DMS153 treated with DMSO at 0.1 percent for 48 hours (cell line): ENCODE measurements at regions not wholly inside any gene's neighbourhood (a gene's known extent, or its start where the extent isn't known, plus 50 kb on each side); places are given as distances from the start of the nearest gene placed in this dataset.

Experiments used
- DNase-seq: peaks from one replicate; lab custom pipeline; 2025; ENCODE audit not compliant: unreplicated experiment; lab: John Stamatoyannopoulos, UW

DNA sequence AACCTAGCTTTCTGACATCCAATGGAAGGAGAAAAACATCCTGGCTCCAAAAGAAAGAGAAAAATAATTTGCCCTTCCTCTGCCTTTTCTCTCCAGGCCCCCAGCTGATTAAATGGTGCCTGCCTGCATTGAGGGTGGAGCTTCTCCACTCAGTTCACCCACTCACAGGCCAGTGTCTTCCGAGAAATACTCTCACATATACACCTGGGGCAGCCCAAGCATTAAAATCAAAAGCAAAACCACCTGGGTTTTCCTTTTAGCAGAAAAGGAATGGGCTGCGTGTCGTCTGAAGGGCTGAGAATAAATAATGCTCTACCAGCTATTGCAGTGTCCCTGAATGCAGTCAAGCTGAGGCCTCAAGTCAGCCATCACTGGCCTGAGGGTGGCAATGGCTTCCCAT is 1143.8 kb upstream of the TENM4 start:
- DNase-seq: no peak

DNA sequence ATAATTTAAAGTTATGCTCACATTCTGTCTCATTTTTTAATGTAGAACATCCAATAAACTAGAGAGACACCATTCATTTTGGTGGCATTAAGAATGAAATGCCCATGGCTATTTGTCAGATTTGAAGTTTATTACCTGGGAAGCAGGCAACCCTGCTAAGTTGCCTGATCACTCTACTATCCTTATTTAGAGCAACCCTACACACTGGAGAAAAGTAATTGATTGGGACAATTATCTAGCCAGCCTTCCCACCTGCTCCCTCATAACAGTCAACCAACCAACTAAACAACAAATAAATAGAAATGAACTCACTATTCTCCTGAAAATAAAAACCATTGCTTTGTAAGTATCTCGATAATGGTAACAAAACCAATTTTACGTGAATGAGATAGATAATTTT is 1129.0 kb upstream of the TENM4 start:
- DNase-seq: no peak

DNA sequence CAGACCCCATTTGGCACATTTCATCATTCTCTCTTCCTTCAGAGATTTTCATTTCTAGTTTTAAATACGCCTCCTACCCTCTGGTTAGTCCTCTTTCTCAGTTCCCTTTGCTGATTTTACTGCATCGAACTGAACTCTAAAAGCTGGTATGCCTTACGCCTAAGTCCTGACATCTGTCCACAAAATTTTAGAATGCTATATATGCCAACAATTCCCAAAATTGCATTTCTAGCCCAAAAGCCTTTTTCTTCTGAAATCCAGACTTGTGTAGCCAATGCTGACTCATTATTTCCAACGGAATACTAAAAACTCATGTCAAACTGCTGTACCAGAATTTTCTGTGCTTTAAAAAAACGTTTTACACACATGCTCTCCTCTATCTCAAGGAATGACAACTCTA is 1124.4 kb upstream of the TENM4 start:
- no peak for DNase-seq

GRCh38 chr11:80562523-80563125 is 1121.8 kb upstream of the TENM4 start:
- no peak for DNase-seq

- no peak for DNase-seq
Measured at GRCh38 chr11:80559942-80560341, 1119.1 kb upstream of the TENM4 start.

DNA sequence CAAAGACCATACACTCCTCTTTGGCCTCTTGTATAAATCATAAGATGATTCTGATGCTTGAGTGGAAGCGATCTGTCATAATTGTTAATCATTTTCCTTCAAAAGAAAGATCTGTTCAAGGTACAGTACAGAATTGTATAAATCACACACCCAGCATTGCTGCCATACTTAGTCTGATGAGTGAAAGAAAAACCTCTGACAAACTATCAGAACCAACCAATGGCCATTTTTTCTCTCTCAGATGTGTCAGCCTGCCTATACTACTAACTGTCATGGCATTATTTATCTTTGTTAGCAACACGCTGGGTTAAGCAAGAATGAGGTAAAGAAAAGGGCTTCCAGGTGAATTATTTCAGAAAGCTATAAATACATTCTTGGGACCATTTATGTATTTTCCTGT is 1112.7 kb upstream of the TENM4 start:
- no peak for DNase-seq

GRCh38 chr11:80542704-80543103 is 1101.9 kb upstream of the TENM4 start:
- DNase-seq: no peak

- no peak for DNase-seq
Measured at GRCh38 chr11:80538040-80538439, 1097.2 kb upstream of the TENM4 start.

GRCh38 chr11:80533463-80533862 is 1092.6 kb upstream of the TENM4 start:
- no peak for DNase-seq

GRCh38 chr11:80532633-80533232 is 1091.9 kb upstream of the TENM4 start:
- DNase-seq: no peak

- no peak for DNase-seq
Measured at GRCh38 chr11:80529726-80530125, 1088.9 kb upstream of the TENM4 start.

GRCh38 chr11:80525663-80526405 is 1085.0 kb upstream of the TENM4 start:
- no peak for DNase-seq

GRCh38 chr11:80524349-80524748 is 1083.5 kb upstream of the TENM4 start:
- DNase-seq: no peak

DNA sequence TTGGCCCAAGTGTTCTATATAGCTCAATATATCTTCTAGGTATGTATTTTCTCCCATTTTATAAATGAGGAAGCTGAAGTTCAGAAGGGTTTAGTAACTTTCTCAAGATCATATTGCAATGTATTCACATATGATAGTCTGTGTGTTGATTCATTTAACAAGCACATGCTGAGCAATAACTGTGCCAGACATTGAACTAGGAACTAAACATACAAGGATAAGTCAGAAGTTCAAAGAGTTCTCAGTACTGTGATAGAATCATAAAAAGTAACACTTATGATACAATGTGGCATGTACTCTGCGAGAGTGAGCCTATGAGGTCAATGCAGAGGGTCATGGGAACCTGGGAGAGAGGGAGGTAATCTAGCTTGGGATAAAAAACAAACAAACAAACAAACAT is 1082.2 kb upstream of the TENM4 start:
- DNase-seq: no peak

- DNase-seq: no peak
Measured at GRCh38 chr11:80521592-80521991, 1080.8 kb upstream of the TENM4 start.

DNA sequence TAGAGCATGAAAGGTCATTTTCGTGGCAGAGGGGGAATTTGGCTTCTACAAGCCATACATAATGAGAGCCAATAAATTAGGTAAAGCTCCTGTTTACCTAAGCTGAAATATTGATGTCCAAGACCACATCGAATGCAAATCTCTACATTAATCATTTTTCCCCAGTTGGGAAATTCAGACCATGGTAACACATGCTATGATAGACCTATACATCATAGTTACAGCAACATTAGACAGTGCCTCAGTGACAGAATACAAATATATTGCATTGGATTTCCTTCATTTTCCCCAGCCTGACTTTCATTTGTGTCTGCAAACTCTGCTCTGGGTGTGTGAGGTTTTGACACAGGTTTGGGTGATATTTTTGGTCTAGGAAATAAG is 1079.7 kb upstream of the TENM4 start:
- DNase-seq: no peak

DNA sequence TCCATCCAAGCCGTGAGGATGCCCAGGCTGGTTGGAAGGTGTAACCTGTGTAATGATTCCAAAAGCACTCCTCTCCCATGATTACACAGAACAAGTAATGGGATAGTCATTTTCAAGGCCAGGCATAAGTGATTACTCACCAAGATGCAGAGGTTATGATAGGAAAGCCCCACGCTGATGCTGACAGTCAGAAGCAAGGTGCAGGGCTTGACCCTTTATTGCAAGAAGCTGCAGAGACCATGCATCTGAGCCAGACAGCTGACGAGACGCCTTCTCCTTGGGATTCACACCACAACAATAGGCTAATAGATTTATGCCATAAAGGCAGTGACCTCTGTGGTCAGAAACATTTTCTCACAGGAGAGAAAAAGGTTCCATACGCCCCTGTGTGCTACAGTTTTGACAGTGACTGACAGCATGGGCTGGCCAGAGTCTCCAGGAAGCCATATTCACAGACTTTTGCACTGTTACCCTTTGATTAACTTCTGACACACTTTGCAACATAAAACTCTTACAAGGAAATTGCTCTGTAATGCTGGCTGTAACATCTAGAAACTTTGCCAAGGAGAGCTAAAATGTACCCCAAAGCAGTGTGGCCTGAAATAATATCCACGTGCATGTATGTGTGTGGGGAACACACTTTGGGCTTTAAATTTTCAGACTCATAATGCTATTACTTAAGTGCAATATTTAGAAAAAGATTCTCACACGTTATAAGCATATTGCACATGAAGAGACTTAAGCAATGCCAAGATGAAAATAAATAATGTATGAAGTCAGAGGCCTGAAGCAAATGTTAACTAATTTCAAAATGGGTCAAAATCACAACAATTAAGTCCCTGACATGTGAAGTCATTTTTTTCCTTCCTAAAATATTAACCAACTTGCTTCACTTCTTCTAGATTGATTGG is 1079.0 kb upstream of the TENM4 start:
- DNase-seq: no peak

DNA sequence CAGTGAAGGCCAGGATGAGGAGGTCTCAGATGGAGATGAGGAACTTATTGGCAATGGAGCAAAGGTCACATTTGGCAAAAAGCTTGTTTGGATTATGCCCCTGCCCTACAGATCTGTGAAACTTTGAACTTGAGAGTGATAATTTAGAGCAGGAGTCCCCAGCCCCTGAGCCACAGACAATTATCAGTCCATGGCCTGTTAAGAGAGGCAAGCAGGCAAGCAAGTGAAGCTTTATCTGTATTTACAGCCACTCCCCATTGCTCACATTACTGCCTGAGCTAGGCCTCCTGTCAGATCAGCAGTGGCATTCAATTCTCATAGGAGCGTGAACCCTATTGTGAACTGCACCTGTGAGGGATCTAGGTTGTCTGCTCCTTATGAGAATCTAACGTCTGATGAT is 1076.9 kb upstream of the TENM4 start:
- DNase-seq: no peak

DNA sequence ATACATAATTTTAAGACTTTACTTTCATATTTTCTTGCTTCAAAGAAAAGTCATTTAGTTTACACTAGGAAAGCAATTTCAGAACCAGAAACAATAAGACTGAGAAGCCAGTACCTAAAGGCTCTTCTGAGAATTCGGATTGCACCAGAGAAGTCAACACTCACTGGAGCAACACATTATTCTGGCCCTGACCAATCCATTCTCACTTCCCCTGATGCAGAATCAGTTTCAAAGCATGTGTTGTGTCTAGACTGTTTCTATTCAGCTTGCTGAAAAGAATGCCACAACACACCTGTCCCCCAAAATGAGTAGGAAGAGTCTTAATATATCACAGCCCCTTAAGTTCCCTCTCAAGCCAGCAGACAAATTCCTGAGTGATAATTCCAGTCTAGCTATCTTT is 1074.3 kb upstream of the TENM4 start:
- no peak for DNase-seq

DNA sequence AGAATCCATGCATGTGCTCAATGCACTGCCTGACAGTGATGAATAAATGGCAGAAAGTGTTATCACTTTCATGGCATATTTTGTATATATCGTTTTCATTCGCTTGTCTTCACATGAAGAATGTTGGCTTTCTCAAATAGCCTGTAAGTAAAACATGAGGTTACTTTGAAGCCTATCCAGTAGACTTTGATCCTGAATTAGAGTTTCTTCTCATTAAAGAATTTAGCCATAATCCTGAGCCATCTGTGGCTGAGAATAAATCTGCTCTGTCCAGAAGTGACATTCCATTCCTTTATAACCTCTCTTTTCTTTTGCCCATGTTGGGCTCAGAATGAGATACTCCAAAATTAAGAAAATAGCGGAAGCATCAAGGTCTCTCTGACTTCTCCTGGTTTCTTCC is 1071.7 kb upstream of the TENM4 start:
- no peak for DNase-seq

- DNase-seq: no peak
Measured at GRCh38 chr11:80505771-80506170, 1064.9 kb upstream of the TENM4 start.

DNA sequence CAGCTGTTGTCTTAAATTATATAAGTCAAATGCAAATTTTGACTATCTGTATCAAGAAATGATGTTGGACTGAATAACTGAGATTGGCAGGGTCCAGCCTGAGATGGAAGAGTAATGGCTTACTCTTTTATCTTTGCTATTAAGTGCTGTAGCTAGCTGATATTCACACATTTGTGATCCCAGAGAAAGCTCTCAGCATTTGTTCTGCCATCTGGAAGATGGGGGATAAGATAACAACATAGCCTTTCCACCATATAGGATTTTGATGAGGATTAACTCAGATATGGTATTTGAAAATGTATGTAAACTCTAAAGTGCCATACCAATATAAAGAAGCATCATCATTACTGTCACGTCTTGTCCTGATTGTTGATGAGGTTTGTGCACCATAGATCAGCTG is 1063.2 kb upstream of the TENM4 start:
- no peak for DNase-seq
